HepG2 (cell line): ENCODE measurements at regions not wholly inside any gene's neighbourhood (a gene's known extent, or its start where the extent isn't known, plus 50 kb on each side); places are given as distances from the start of the nearest gene placed in this dataset.

Experiments used
- ATAC-seq: fragments of 200-7000 bp; cut with Tn5 transposase; 3 replicates; pipeline ENCODE4 v1.9.1; 2020; ENCODE audit warnings: mild to moderate bottlenecking, moderate library complexity
- BruUV-seq: library from RNA; stranded (reverse); fragments of 400-500 nt; replicated peaks from 2 replicates; lab custom pipeline; 2021; lab: Mats Ljungman, UMichigan
- CTCF ChIA-PET: fragments of 300-600 bp; formaldehyde crosslinking; extraction: SDS; loops from one replicate; lab custom pipeline; 2021; ENCODE audit warnings: low total read pairs, inconsistent platforms, low intra/inter-chr PET ratio; lab: Yijun Ruan, JAX
- POLR2A ChIA-PET: fragments of 350-600 bp; sonication (Branson Sonifier 250); formaldehyde crosslinking; loops from one replicate; lab custom pipeline; 2020; ENCODE audit warnings: antibody characterized with exemption, inconsistent platforms; lab: Yijun Ruan, JAX
- DNase-seq: peaks from one replicate; pipeline ENCODE4 v3.0.0-alpha.2; 2015; ENCODE audit warnings: low spot score
- FAIRE-seq: peaks from 3 replicates; lab custom pipeline; 2011; peaks lifted over from hg19 to GRCh38; lab: Jason Lieb, UNC
- H2AFZ ChIP-seq: one replicate; pipeline ENCODE4 v1.6.1; 2011; ENCODE audit warnings: low read length, inconsistent platforms
- H3K27ac ChIP-seq: fragments of 300-600 bp; 3 replicates; pipeline ENCODE4 v1.8.0; 2011; ENCODE audit warnings: mixed run types, mild to moderate bottlenecking, mixed read lengths, low read length, inconsistent platforms; ENCODE audit not compliant: insufficient read depth; ENCODE audit errors: extremely low read length
- H3K27me3 ChIP-seq, 2 experiments: fragments of 200-600 bp in 1 of 2; 2 replicates in 1 of 2; 3 replicates in 1 of 2; pipeline versions ENCODE4 v1.6.0 to v1.8.0; 2011; ENCODE audit warnings: low read length in 2 of 2, mild to moderate bottlenecking in 2 of 2, moderate library complexity in 2 of 2, inconsistent platforms in 1 of 2; ENCODE audit not compliant: insufficient read depth in 2 of 2, control insufficient read depth in 1 of 2
- H3K36me3 ChIP-seq, 2 experiments: fragments of 200-600 bp in 1 of 2; replicated peaks in 1 of 2; 2 replicates in 1 of 2; 3 replicates in 1 of 2; pipeline versions ENCODE4 v1.5.1 to v1.8.0; 2011; ENCODE audit warnings: low read length in 2 of 2, inconsistent platforms in 1 of 2; ENCODE audit not compliant: insufficient read depth in 2 of 2, control insufficient read depth in 1 of 2
- H3K4me1 ChIP-seq: 2 replicates; pipeline ENCODE4 v1.5.1; 2012; ENCODE audit warnings: low read length, inconsistent platforms; ENCODE audit not compliant: insufficient read depth
- H3K4me2 ChIP-seq: 2 replicates; pipeline ENCODE4 v1.6.0; 2011; ENCODE audit warnings: low read depth, low read length, inconsistent platforms
- H3K4me3 ChIP-seq, 3 experiments: fragments of 200-600 bp in 1 of 3; sonication (generic), shearing (Covaris generic) in 1 of 3; replicated peaks in 1 of 3; 2 replicates each; pipeline ENCODE4 v1.5.1; 2011 to 2016; ENCODE audit warnings: low read length in 3 of 3, inconsistent platforms in 2 of 3, low read depth in 2 of 3, mild to moderate bottlenecking in 2 of 3, control low read depth in 1 of 3, mixed read lengths in 1 of 3; ENCODE audit not compliant: insufficient read depth in 1 of 3
- H3K79me2 ChIP-seq: one replicate; pipeline ENCODE4 v1.6.1; 2011; ENCODE audit warnings: low read length, inconsistent platforms; ENCODE audit not compliant: insufficient read depth
- H3K9ac ChIP-seq: 2 replicates; pipeline ENCODE4 v1.6.0; 2011; ENCODE audit warnings: mild to moderate bottlenecking, low read depth, low read length, inconsistent platforms; ENCODE audit not compliant: insufficient read depth
- H3K9me3 ChIP-seq: 2 replicates; pipeline ENCODE4 v1.5.1; 2012; ENCODE audit warnings: mild to moderate bottlenecking, low read length
- H4K20me1 ChIP-seq: 2 replicates; pipeline ENCODE4 v1.6.0; 2011; ENCODE audit warnings: inconsistent platforms, mild to moderate bottlenecking, low read length, moderate library complexity; ENCODE audit not compliant: insufficient read depth
- MAFK ChIP-seq, 2 experiments: IDR thresholded peaks in 1 of 2; conservative IDR thresholded peaks in 1 of 2; 2 replicates each; pipeline ENCODE4 v1.6.1; 2011; ENCODE audit warnings: improper control_type of control experiment in 2 of 2, low read length in 2 of 2
- WGBS: methylation state at CpG from one replicate; pipeline ENCODE4 v1.1.6; 2017; ENCODE audit warnings: low lambda C conversion rate; 5-methylcytosine and 5-hydroxymethylcytosine counted together
- in situ Hi-C: cut with HindIII; loops from 2 replicates; pipeline ENCODE4 v1.10.0; 2017; ENCODE audit warnings: low pct_unique_long_range_greater_than_20kb; ENCODE audit not compliant: extremely low pct_ligation_motif_present
- intact Hi-C: fragments of 100-400 bp; cut with micrococcal nuclease; formaldehyde crosslinking; loops from one replicate; pipeline ENCODE4 v1.10.0; 2022; ENCODE audit not compliant: unreplicated experiment
- TF ChIP-seq, protein P1 (sequence below): sonication (generic); formaldehyde crosslinking; conservative IDR thresholded peaks from 2 replicates; pipeline ENCODE4 v1.4.0; 2020; ENCODE audit warnings: mild to moderate bottlenecking, missing genetic modification reagents, moderate library complexity
- TF ChIP-seq, protein P2 (sequence below): sonication (generic); formaldehyde crosslinking; IDR thresholded peaks from 2 replicates; pipeline ENCODE4 v1.4.0; 2020; ENCODE audit warnings: missing genetic modification reagents, borderline replicate concordance

DNA sequence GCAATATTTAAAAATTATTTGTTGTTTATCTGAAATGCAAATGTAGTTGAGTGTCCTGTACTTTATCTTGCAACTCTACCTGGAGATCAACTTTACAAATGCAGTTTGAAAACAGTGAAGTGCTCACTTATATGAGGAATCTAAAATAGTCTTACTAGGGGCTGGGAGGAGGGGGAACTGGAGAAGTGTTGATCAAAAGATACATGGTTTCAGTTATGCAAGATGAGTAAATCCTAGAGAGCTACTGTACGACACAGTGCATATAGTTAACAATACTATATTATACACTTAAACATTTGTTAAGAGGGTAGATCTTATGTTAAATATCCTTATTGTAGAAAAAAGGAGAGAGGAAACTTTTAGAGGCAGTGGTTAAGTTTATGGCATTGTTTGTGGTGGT is 241.9 kb downstream of the BCL11A start (continued):
- TF ChIP-seq, protein P1, sequence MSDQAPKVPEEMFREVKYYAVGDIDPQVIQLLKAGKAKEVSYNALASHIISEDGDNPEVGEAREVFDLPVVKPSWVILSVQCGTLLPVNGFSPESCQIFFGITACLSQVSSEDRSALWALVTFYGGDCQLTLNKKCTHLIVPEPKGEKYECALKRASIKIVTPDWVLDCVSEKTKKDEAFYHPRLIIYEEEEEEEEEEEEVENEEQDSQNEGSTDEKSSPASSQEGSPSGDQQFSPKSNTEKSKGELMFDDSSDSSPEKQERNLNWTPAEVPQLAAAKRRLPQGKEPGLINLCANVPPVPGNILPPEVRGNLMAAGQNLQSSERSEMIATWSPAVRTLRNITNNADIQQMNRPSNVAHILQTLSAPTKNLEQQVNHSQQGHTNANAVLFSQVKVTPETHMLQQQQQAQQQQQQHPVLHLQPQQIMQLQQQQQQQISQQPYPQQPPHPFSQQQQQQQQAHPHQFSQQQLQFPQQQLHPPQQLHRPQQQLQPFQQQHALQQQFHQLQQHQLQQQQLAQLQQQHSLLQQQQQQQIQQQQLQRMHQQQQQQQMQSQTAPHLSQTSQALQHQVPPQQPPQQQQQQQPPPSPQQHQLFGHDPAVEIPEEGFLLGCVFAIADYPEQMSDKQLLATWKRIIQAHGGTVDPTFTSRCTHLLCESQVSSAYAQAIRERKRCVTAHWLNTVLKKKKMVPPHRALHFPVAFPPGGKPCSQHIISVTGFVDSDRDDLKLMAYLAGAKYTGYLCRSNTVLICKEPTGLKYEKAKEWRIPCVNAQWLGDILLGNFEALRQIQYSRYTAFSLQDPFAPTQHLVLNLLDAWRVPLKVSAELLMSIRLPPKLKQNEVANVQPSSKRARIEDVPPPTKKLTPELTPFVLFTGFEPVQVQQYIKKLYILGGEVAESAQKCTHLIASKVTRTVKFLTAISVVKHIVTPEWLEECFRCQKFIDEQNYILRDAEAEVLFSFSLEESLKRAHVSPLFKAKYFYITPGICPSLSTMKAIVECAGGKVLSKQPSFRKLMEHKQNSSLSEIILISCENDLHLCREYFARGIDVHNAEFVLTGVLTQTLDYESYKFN (CRISPR knock-in tag), result no peak
- TF ChIP-seq, all 625 proteins: peak for 0

DNA sequence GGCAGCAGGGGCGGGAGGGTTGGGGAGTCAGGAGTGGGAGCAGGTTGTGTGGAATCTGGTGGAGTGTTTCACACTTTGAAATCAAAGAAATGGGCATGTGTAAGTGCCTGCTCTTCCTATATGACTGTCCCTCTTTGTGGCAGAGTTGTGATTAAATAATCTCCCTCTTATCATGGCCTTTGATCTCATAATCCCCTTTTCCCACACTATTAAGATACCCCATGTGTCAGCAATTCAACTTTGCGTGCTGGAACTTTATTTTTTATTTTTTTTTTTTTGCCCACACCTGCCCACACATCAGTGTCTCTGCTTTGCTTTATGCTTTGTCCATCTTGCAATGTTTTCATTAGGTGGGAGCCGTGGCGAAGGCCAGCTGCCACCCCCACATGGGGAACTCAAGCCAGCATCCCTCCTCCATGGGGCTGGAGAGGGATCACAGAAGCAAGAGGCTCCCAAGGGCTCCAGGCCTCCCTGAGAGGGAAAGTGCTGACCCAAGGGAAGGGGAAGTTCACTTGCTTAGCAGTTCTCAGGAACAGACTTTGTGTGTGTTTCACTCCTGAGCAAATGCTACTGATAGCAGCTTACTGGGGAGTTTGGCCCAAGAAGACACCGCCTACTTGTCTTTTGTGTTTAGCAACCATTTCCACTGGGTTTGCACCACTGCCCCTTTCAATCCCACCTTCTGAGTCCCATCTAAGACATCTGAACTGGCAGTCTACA is 243.4 kb downstream of the BCL11A start:
- Histone ChIP-seq H3K4me1 (no peaks in the 10 kb centered on the region), H4K20me1 (no peaks in the 10 kb centered on the region), H3K79me2 (no peaks in the 10 kb centered on the region), H3K9me3 (no peaks in the 10 kb centered on the region), H3K36me3 (no peaks in the 10 kb centered on the region), H3K27me3 (no peaks in the 10 kb centered on the region; a peak in 1 of 5 replicates), H3K27ac (no peak overlapping the region), H3K4me2 (no peak overlapping the region), H3K4me3 (no peak overlapping the region), H3K9ac (no peak overlapping the region), H2AFZ (no peak overlapping the region)
- BruUV-seq, result no TSS peak
- ChIA-PET POLR2A (no interaction called here), CTCF (no interaction called here)
- no peak for ATAC-seq
- intact Hi-C loops (no loop called here), in situ Hi-C loops (no loop called here)
- 0 out of 4 replicates have a peak, but pooled peaks of 1 of the 2 experiments have one; percentile 1 for TF ChIP-seq MAFK (conservative IDR thresholded peaks at IDR 0.05 in 1 of 2, IDR thresholded peaks at IDR 0.05 in 1 of 2; ENCODE audit: low read length in 2 of 2)
- TF ChIP-seq, protein P2, sequence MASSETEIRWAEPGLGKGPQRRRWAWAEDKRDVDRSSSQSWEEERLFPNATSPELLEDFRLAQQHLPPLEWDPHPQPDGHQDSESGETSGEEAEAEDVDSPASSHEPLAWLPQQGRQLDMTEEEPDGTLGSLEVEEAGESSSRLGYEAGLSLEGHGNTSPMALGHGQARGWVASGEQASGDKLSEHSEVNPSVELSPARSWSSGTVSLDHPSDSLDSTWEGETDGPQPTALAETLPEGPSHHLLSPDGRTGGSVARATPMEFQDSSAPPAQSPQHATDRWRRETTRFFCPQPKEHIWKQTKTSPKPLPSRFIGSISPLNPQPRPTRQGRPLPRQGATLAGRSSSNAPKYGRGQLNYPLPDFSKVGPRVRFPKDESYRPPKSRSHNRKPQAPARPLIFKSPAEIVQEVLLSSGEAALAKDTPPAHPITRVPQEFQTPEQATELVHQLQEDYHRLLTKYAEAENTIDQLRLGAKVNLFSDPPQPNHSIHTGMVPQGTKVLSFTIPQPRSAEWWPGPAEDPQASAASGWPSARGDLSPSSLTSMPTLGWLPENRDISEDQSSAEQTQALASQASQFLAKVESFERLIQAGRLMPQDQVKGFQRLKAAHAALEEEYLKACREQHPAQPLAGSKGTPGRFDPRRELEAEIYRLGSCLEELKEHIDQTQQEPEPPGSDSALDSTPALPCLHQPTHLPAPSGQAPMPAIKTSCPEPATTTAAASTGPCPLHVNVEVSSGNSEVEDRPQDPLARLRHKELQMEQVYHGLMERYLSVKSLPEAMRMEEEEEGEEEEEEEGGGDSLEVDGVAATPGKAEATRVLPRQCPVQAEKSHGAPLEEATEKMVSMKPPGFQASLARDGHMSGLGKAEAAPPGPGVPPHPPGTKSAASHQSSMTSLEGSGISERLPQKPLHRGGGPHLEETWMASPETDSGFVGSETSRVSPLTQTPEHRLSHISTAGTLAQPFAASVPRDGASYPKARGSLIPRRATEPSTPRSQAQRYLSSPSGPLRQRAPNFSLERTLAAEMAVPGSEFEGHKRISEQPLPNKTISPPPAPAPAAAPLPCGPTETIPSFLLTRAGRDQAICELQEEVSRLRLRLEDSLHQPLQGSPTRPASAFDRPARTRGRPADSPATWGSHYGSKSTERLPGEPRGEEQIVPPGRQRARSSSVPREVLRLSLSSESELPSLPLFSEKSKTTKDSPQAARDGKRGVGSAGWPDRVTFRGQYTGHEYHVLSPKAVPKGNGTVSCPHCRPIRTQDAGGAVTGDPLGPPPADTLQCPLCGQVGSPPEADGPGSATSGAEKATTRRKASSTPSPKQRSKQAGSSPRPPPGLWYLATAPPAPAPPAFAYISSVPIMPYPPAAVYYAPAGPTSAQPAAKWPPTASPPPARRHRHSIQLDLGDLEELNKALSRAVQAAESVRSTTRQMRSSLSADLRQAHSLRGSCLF (CRISPR knock-in tag), result no peak
- no peak for FAIRE-seq
- 24% methylated on average over 5 of the region's 5 CpGs for WGBS
- DNase-seq, result no peak
